NCI-H2029 (cell line): ENCODE measurements at regions not wholly inside any gene's neighbourhood (a gene's known extent, or its start where the extent isn't known, plus 50 kb on each side); places are given as distances from the start of the nearest gene placed in this dataset.

Experiments
- DNase-seq: peaks from one replicate; lab custom pipeline; 2025; lab: John Stamatoyannopoulos, UW

DNA sequence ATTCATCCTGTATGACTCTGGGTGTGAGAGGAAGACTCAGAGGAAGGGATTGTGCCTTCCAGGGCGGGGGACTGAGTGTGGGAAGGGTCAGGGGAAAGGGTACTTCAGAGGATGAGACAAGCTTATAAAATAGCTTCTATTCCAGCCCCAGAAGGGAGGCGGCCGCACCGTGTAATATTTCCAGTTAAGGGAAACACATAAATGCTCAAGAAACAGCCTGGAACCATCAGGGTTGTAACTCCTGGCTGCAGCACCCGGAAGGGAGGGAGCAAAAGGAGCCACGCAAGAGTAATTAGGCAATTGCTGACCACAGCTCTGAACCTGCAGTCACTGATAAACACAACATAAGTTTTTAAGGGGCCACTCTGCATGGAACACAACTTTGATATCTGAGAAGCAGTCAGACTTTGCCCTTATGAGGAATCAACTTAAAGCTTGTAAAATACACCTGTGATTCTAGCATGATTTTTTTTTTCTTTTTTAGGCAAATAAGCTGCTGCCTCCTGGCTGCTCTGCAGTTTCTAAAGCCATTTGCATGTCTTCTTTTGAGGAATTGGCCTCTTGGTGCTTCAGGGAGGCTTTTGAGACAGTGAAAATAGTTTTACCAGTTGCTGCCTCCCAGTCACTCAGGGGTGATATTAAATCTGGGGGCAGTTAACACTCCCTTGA is 382.7 kb downstream of the ENC1 start:
- DNase-seq = no peak

DNA sequence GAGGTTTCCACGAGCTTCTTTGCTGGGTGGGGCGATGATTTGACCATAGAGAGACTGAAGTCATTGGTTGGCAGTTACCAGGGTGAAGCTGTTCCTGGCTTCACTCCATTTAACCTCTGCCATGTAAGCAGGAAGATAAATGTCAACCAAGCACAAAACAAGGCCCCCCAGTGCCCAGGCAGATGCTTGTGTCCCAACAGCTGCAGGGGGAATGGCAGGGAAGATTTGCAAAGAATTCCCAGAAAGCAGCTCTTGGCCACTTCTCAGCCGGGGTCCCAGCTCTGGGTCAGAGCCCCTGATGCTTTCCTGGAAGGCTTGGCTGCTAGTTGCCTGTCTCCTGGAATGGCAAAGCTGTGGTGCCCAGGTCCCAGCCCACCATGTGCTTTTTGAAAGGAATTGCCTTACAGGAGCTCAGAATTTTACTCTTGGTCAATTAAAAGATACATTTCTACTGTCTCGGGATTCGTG is 383.4 kb downstream of the ENC1 start:
- no peak for DNase-seq

DNA sequence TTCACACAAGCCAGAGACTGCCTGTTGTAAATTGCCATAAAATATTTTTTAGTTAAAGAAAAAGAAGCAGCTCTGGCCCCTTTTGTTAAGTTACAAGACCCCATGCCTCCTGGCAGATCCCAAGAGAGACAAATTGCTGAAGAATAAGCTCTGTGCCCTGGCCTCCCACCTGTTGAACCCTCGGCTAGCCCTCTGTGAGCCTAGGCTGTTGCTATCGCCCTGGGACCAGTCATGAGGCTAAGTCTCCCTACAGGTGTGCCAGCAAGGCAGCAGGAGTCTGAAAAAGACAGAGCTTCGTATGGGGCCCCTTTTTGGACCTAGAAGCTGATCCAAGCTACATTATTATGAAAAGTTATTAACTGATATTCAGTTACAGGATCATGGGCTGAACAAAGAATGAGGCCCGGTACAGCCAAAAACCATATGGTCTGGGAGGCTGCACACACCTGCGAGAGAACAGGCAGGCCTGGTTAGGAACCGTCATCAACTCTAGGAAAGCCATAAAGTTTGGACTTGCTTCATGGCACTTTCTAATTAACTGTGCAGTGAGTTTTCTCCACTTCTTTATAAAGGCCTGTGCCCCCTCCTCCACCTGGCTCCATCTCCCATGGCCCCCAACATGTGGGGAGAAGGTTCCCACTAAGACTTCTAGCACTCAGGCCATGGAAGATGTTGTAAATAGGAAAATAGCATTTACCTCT is 384.7 kb downstream of the ENC1 start:
- DNase-seq = no peak

DNA sequence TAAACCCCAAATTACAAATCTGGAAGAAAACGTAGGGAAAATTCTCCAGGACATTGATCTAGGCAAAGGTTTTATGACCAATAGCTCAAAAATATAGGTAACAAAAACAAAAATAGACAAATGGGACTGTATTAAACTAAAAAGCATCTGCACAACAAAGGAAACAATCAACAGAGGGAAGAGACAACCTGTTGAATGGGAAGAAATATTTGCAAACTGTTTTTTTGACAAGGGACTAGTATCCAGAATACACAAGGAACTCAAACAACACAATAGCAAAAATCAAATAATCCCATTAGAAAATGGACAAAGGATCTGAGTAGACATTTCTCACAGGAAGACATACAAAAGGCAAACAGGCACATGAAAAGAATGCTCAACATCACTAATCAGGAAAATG is 386.3 kb downstream of the ENC1 start:
- no peak for DNase-seq

DNA sequence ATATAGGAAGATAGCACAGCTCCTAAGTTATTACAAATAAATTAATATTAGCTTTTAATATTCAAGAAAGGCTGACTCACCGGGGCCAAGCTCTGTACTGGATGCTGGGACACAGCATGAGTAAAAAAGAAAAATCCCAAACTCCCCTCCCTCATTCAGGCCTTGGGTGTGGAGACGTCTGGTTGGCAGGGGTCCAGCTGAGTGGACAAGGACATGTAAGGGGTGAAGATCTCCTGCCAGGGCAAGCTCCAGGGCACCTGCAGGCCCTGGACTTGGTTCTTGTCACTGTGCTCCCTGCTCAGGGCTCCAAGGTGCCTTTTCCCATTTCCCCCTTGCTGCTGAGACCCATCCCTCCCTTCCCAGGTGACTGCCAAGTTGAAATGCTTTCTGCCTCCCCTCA is 388.5 kb downstream of the ENC1 start:
- no peak for DNase-seq

DNA sequence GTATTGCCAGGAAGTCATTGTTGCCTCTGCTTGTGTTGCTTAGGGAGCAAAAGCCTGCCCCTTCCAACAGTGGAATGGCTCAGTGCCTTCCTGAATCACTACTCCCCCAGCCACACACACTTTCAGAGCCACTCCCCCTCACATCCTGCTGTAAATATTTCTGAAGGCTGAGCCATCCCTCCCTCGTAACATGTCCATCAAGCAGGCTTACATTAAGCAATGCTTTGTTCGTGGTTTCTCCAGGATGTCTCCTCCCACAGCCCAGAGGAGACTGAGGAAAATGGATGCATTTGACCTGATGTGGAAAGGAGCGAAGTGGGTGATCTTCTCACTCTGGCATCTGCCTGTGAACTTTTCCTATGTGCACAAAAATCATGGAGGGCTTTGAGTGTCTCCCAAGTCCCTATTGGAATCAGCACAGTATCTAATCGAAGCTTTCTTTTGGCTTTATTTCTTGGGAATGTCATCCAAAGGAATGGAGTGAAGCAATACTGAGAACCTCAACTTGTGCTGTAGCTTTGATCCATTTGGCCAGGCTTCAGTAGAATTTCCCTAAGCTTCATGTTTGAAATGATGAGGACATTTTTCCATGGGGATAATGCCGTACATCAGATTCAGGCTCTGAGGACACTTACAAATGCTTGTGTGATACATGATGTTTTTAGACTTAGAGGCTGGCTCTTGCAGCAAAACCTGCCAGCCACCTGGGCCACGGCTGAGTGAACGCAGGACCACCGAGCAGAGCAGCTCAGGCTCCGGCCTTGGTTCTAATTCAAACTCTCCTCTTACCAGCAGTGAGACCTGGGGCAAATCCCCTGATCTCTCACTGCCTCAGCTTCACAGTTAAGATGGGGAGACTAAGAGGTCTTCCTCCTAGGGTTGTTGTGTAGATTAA is 389.1 kb downstream of the ENC1 start:
- peak; percentile 52 for DNase-seq

DNA sequence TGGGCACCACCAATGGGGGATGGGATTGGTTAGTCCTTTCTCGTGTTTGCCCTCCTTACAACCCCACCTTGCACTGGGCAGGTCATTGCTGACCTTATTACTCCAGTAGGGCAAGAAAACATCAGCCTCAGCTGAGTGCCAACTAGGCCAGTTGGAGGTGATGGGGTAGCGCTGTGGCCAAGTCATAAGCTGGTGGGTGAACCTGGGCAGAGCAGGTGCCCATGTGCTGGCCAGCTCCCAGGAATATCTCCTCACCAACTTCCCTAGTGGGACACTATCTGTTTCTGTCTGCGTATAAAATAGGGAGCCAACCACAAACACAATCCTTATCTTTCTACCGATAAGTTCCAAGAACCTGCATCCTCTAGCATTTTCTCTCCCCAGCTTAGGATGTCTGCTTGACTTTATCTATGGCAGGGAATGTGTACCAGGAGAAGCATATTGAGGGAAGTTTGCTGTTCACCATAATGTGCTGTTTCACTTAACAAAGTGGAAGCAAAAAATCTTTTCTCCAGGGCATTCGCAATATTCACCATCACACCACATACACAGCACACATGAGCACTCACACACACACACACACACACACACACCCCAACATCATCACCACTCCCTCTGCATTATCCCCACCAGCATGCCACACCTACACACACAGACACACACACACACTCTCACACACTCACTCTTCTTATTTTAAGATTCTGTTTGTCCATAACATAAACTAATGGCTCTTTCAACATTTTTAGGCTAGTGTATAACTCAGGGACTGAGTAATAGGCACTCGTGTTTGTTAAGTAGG is 390.0 kb downstream of the ENC1 start:
- no peak for DNase-seq

DNA sequence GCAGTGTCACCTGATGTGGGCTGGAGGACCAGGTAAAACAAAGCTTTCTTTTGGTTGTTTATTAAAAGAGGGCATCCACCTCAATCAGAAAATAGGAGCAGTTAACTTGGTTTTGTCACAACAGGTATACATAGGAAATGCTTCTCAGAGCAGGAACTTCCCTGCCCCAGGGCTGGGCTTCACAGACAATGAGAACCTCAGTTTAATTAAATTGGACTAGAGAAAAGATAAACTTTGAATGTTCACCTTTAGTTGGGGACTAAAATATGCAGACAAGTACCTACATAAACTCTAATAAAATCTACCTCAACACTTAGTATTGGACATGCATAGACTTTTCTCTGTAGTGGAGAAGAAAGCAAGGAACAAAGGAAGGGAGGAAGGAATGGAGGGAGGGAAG is 392.0 kb downstream of the ENC1 start:
- DNase-seq = no peak

DNA sequence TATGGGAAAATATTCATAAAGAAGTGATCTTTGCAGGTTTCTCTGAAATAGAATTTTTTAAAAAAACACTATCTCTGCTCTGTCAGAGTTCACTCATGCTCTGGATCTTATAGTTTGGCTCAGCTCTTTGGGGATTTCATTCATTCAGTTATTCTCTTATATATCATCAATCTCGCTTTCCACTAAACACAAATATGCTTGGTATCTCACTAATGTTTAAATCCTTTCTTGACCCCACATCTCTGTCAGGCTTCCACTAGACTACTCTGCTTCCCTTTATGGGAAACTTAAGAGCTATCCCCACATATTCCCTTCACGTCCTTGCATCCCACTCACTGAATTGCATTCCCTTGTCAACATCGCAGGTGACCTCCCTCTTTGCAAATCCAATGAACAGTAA is 396.1 kb downstream of the ENC1 start:
- no peak for DNase-seq

DNA sequence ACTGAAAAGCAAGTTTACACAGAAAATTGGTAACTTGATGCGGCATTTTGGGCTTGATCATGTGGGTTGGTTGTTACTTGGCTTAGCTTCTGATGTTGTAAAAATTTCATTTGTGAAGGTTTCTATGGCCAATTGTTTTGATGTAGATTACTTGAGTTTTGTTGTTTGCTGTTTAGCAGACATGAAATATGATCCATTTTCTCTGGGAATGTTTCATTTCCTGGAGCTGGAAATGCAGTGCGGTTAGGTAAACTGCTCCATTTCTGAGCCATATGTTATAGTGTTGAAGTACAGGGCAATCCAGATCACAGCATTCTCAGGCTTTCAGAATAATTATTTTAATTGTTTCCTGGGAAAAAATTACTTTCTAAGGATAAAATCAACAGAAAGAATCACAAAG is 396.9 kb downstream of the ENC1 start:
- DNase-seq = peak; percentile 40

DNA sequence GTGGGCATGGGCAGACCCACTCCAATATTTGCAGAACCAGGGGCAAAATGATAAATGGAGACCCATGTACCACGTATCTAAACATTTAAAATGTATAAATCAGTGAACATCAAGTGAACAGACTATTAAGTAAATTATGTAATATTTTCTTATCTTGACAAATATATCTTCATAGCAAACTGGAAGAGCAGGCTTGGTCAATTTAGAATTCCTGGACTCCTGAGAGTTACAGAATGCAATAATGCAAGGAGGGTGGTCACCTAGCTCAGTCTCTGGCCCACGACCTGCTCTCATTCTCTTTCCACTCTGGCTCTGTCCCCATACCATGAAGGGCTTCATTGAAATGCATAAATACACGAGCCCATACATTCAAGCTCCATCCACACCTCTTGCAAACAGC is 398.0 kb downstream of the ENC1 start:
- DNase-seq = no peak

DNA sequence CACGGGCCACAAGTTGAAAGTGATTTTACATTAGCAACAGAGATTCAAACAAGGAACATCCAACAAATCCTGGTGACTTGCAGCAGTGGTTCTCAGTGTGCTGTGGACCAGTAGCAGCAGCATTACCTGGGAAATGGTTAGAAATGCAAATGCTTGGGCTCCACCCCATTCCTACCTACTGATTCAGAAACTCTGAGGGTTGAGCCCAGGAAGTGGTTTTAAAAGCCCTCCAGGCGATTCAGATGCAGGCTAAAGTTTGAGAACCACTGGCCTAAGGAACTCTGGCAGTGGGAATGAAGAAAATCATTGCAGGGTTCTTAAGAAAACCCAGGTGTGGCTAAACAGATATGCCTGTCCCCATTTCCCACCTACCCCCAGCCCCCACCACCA is 398.8 kb downstream of the ENC1 start:
- no peak for DNase-seq

DNA sequence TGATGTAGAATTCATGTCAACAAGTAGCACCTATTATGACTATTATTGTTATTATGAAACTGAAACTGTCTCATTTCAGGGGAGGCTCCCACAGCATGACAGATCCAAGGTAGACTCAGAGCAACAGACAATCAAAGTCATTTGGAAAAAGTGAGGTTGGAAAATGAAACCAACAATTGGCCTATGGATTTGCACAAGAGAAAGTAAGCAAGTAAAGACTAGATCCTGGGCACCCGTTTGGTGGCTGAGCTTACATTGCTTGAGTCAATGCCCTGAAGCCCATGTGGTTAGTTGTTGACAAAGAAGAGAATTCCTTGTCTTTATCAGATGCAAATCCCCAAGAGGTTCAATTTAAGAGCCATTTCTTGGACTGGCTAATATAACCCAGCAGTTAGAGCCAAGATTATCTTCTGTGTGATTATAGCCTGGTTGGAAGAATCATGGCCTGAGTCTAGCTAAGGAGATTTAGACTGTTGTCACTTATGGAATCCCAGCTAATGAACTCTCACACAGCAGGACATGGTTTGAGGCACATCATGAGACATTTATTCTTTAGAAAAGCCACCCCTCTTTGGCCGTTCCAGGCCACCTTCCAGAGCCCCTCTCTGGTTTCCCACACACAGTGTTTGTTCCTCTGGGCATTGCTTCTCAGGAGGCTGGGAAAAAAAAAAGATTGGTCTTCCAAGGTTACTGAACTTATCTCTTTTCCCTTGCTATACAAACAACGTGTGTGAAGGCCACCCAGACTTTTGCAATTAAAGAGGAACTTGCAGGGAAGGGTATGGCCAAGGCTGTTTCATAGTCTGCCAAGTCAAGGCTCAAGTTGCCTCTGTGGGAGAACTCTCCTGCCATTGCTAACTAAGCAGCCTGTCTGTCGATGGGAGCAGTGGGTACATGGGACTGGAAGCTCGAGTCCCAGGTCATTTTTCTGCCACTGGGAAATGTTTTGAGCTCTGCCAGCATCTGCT is 399.5 kb downstream of the ENC1 start:
- no peak for DNase-seq

DNA sequence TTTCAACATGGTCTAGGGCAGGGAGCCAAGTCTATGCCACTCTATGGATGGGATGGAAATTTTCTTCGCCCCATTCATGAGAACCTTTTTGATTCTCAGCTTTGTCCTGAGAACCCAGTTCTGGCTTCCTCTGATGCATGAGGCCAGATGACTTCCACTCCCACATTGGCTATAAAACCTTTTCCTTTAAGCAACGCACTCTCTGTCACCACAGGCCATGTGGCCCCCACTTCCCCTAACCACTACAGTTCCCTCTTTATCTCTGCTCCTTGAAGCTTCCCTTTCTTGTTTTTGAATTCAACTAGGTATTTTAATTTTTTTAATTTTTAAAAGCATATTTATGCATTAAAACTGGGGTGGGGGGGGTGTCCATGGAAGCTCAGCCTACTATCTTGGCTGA is 401.3 kb downstream of the ENC1 start:
- DNase-seq = no peak

DNA sequence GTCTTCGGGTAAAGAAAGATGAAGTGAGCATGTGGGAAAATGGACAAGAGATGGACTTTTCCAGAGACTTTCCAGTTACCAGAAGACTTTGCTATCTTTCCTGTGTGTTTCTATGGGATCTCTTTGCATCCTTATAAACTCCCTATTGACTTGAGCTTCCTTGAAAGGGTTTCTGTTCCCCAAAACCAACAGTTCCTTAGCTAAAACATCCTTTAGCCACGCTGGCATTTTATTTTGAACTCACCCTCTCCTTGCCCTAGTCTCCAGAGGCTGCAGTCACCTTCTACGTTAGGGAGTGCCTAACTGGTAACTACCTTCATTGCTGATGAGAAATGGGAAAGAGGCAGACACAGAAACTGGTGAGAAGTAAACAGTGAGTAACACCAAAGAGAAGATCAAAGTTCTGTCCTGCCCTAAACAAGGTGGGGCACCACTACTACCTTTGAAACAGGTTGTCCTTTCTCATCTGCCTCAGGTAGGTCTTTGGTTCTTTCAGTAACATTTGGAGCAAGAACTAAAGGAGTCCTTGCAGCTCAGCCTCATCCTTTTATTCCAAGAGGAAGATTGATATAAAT is 402.9 kb downstream of the ENC1 start:
- no peak for DNase-seq

DNA sequence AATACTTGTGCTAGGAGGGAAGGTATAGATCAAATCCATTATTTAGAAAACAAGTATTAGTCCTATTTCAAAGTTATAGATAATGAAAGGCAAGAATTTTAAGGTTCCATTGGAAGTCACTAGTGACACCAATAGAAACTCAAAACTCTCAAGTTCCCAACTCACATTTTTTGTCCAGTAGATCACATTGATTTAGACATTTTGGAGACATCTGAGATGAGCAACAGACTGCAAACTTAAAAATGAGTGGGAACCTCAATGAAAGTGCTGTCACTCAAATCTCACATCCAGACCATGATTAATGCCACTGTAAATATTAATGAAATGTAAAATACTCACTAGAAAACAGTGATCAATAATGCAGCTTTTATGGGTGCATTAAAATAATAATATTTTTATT is 405.0 kb downstream of the ENC1 start:
- DNase-seq = no peak

DNA sequence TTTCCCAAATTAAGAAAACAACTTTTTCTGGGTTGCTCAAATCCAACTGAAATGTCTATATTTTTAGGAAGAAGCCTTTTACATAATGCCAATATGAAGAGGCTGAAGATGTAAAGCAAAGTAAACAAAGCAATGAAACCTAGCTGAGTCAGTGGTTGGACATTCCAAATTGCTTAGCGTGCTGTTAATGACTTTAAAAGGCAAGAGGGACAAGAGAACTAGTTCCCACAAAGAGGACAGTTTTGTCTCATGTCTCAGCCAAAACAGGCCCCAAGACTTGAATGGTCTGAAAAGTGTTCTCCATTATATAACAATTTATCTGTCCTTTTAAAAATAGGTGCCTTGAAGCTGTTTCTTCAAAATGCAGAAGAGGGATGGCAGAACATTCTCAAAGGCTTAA is 407.0 kb downstream of the ENC1 start:
- DNase-seq = no peak

DNA sequence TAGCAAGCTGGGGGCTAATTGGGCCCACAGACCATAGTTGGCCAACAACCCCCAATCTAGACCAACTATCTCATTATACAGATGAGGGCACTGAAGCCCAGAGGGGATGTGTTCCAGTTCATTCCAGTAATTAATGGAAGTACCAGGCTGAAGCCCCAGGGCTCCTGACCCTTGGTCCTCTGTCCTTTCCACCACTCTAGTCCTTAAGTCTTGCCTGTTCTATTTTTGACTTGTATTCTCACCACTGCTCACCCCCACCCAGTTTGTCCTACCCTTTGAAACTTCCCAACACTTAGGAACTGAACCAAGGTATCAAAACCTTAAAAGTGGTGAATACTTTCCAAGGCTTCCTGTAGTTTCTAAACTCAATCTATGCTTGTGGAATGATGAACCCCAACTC is 407.4 kb downstream of the ENC1 start:
- DNase-seq = no peak

DNA sequence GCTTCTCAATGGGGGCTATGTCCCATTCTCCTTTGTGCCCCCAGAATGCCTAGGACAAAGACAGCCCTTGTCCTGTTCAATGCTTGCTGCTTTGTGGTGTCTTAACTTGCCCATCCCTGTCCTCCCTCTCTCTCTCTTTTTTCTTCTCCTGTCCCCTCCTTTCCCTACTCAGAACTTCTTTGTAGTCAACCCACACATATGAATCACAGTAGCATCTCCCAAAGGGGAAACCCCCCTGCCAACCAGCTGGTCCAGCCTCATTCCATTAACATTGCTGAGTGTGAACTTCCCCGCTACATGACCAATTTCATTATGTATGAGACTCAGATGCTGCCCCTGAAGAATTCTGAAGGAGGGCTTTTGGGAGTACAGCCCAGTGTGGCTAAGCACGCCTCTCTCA is 408.3 kb downstream of the ENC1 start:
- no peak for DNase-seq

DNA sequence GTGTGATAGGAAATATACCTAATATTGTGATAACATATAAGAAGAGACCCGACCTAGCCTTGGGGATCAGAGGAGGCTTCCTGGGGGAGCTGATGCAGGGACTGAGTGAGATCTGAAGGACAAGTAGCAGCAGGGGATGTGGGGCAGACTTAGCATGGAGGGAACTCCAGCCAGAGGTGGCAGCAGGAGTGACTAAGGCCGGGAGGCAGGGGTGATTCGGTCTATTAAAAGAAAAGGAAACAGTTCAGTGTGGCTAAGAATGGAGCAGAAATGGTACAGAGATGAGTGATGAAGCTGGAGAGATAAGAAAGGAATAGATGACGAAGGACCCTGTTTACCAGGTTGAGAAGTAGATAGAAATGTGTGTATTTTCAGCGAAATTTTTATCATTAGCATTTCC is 408.8 kb downstream of the ENC1 start:
- no peak for DNase-seq
